ENCODE measurements at regions not wholly inside any gene's neighbourhood (a gene's known extent, or its start where the extent isn't known, plus 50 kb on each side); places are given as distances from the start of the nearest gene placed in this dataset.

DNA sequence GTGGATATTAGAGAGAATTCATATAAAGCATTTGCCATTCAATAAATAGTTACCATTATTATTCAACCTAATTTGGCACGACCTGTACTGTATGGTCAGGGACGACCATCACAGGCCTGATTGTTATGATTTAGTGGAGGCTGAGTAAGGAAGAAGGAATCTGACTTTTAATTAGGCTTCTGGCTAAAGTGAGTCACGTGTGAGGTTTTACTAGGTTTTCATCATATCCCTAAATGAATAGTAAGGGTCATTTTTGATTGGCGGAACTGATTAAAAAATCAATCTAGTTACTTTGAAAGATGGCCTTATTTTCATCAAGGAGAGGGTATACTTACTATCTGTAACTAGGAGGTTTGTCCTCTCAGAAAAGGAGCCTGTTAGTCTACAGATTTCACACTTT lies 143.4 kb downstream of the ADCYAP1 start:
- no peak overlapping the region for H3K4me3 ChIP-seq
- H3F3A ChIP-seq (ENCODE audit: insufficient read depth): no peaks in the 10 kb centered on the region
- no peaks in the 10 kb centered on the region for H4K20me1 ChIP-seq (ENCODE audit: insufficient read depth)
- no peak overlapping the region; the same call in 1 of the 2 replicates for H3K27ac ChIP-seq
- H3K9ac ChIP-seq: no peak overlapping the region
- no peak overlapping the region for H3K4me2 ChIP-seq (ENCODE audit: unreplicated experiment)
- no peaks in the 10 kb centered on the region for H3K36me3 ChIP-seq (ENCODE audit: low read depth)
- in situ Hi-C loops (cut with MboI): no loop called here
- no peak for TF ChIP-seq EZH2phosphoT487 (IDR thresholded peaks at IDR 0.05; ENCODE audit: insufficient read depth, low read depth)
- TF ChIP-seq EZH2 (IDR thresholded peaks at IDR 0.05; ENCODE audit: insufficient read depth, poor library complexity, severe bottlenecking): no peak
- peak; percentile 13 for DNase-seq
- no peaks in the 10 kb centered on the region for H3K27me3 ChIP-seq (replicated peaks; ENCODE audit: insufficient read depth)
- no peaks in the 10 kb centered on the region for H3K4me1 ChIP-seq (ENCODE audit: insufficient read depth)
- no peak overlapping the region for H2AFZ ChIP-seq
- H3K79me2 ChIP-seq (ENCODE audit: insufficient read depth): no peaks in the 10 kb centered on the region
- H3K9me3 ChIP-seq (ENCODE audit: low read depth): no peaks in the 10 kb centered on the region
- WGBS, 2 experiments (ENCODE audit: low coverage in 1 of 2, low lambda C conversion rate in 2 of 2, missing lambda C conversion rate in 2 of 2): 22 to 37% methylated on average over 4 of the region's 4 CpGs
- no peaks in the 10 kb centered on the region for H3K9me2 ChIP-seq (ENCODE audit: insufficient read depth)

DNA sequence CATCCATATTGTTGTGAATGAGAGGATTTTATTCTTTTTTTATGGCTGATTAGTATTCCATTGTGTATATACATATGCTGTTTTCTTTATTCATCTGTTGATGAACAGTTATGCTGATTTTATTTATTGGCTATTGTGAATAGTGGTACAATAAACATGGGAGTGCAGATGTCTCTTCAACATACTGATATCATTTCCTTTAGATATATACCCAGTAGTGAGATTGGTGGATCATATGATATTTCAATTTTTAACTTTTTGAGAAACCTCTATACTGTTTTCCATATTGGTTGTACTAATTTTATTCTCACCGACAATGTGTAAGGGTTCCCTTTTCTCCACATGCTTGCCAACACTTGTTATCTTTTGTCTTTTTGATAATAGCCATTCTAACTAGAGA lies 144.5 kb downstream of the ADCYAP1 start:
- in situ Hi-C loops (cut with MboI): no loop called here
- H2AFZ ChIP-seq: no peak overlapping the region
- H3K27me3 ChIP-seq (replicated peaks; ENCODE audit: insufficient read depth): no peaks in the 10 kb centered on the region
- H3K9ac ChIP-seq: no peak overlapping the region
- H4K20me1 ChIP-seq (ENCODE audit: insufficient read depth): no peaks in the 10 kb centered on the region
- TF ChIP-seq EZH2phosphoT487 (IDR thresholded peaks at IDR 0.05; ENCODE audit: insufficient read depth, low read depth) (no peak), EZH2 (IDR thresholded peaks at IDR 0.05; ENCODE audit: insufficient read depth, poor library complexity, severe bottlenecking) (no peak)
- H3K4me2 ChIP-seq (ENCODE audit: unreplicated experiment): no peak overlapping the region
- no peak for DNase-seq
- no peaks in the 10 kb centered on the region for H3K36me3 ChIP-seq (ENCODE audit: low read depth)
- no peaks in the 10 kb centered on the region for H3K79me2 ChIP-seq (ENCODE audit: insufficient read depth)
- H3K9me2 ChIP-seq (ENCODE audit: insufficient read depth): no peaks in the 10 kb centered on the region
- H3K4me1 ChIP-seq (ENCODE audit: insufficient read depth): no peaks in the 10 kb centered on the region
- WGBS, 2 experiments (ENCODE audit: low coverage in 1 of 2, low lambda C conversion rate in 2 of 2, missing lambda C conversion rate in 2 of 2): 84 to 86% methylated on average over 1 of the region's 1 CpG
- no peaks in the 10 kb centered on the region for H3F3A ChIP-seq (ENCODE audit: insufficient read depth)
- no peaks in the 10 kb centered on the region for H3K9me3 ChIP-seq (ENCODE audit: low read depth)
- no peak overlapping the region for H3K27ac ChIP-seq
- no peak overlapping the region for H3K4me3 ChIP-seq

DNA sequence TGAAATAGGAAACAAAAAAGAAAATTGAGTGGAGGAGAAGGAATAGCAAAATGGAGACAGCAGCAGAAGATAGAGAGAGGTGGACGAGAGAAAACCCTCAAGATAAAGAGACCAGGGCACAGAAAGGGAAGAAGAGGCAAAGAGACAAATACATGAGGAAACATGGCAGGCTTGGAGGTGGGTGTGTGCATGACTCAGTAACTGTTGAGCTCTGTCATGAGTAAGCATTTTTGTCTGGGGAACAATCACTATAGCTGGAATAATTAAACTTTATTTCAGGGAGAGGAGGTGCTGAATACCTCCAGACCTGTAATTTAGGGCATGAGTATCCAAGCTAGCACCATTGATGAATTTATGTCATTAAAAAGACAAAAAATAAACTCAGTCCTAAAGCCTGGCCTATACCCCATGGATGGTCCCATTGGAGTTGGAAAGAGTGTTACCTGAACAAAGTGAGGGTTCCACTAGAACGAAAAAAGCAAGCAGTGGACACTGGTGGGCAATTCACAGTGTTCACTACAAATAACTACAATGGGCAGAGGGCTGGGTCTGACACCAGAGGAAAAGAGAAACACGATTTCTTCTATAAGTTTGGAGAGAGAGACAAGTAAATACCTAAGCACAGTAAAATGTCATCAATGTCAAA lies 145.5 kb downstream of the ADCYAP1 start:
- Histone ChIP-seq H3K9me3 (ENCODE audit: low read depth) (no peaks in the 10 kb centered on the region), H3K27ac (no peak overlapping the region), H3K27me3 (replicated peaks; ENCODE audit: insufficient read depth) (no peaks in the 10 kb centered on the region), H3K4me1 (ENCODE audit: insufficient read depth) (no peaks in the 10 kb centered on the region), H2AFZ (no peak overlapping the region), H3F3A (ENCODE audit: insufficient read depth) (no peaks in the 10 kb centered on the region), H4K20me1 (ENCODE audit: insufficient read depth) (no peaks in the 10 kb centered on the region), H3K4me2 (ENCODE audit: unreplicated experiment) (no peak overlapping the region), H3K36me3 (ENCODE audit: low read depth) (no peaks in the 10 kb centered on the region), H3K9me2 (ENCODE audit: insufficient read depth) (no peaks in the 10 kb centered on the region), H3K9ac (no peak overlapping the region), H3K4me3 (no peak overlapping the region), H3K79me2 (ENCODE audit: insufficient read depth) (no peaks in the 10 kb centered on the region)
- no peak for TF ChIP-seq EZH2phosphoT487 (IDR thresholded peaks at IDR 0.05; ENCODE audit: insufficient read depth, low read depth)
- no peak for TF ChIP-seq EZH2 (IDR thresholded peaks at IDR 0.05; ENCODE audit: insufficient read depth, poor library complexity, severe bottlenecking)
- DNase-seq: peak; percentile 33
- in situ Hi-C loops (cut with MboI): no loop called here
- 6 to 12% methylated on average over 3 of the region's 3 CpGs for WGBS, 2 experiments (ENCODE audit: low coverage in 1 of 2, low lambda C conversion rate in 2 of 2, missing lambda C conversion rate in 2 of 2)

DNA sequence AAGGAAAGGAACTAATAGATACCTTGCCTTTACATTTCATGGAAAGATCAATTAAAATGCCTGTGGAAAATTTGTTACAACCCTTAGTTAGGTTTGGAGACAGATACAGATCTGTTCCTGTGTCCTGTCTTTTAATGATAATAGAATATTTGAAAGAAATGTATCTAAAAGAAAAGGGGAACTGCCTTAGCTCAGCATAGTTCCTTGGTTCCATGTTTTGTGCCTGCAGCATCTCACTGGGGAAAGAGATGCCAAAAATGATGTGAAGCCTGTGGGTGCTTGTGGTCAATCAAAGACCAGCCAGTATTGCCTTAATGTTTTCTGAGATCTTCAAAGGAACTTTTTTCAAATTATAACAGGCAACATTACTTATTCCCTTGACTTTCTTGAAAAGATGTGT lies 147.6 kb downstream of the ADCYAP1 start:
- no peaks in the 10 kb centered on the region for H4K20me1 ChIP-seq (ENCODE audit: insufficient read depth)

More for the DNA sequence above, 147.6 kb downstream of the ADCYAP1 start:
- in situ Hi-C loops (cut with MboI): no loop called here
- no peak overlapping the region for H3K9ac ChIP-seq
- no peak overlapping the region for H3K4me3 ChIP-seq
- H3K4me2 ChIP-seq (ENCODE audit: unreplicated experiment): no peak overlapping the region
- no peaks in the 10 kb centered on the region for H3K4me1 ChIP-seq (ENCODE audit: insufficient read depth)
- H3K9me2 ChIP-seq (ENCODE audit: insufficient read depth): no peaks in the 10 kb centered on the region
- no peak for TF ChIP-seq EZH2 (IDR thresholded peaks at IDR 0.05; ENCODE audit: insufficient read depth, poor library complexity, severe bottlenecking)
- TF ChIP-seq EZH2phosphoT487 (IDR thresholded peaks at IDR 0.05; ENCODE audit: insufficient read depth, low read depth): no peak
- no peak for DNase-seq
- no peaks in the 10 kb centered on the region for H3F3A ChIP-seq (ENCODE audit: insufficient read depth)
- H3K79me2 ChIP-seq (ENCODE audit: insufficient read depth): no peaks in the 10 kb centered on the region
- no peak overlapping the region for H2AFZ ChIP-seq
- H3K36me3 ChIP-seq (ENCODE audit: low read depth): no peaks in the 10 kb centered on the region
- no peaks in the 10 kb centered on the region for H3K27me3 ChIP-seq (replicated peaks; ENCODE audit: insufficient read depth)
- no peak overlapping the region for H3K27ac ChIP-seq
- H3K9me3 ChIP-seq (ENCODE audit: low read depth): no peaks in the 10 kb centered on the region
